ENCODE measurements at regions not wholly inside any gene's neighbourhood (a gene's known extent, or its start where the extent isn't known, plus 50 kb on each side); places are given as distances from the start of the nearest gene placed in this dataset.
"Not testable (repeated sequence)": the region's sequence is repeated elsewhere in the genome, so short reads cannot be mapped to it uniquely, and the experiment has no call there.

DNA sequence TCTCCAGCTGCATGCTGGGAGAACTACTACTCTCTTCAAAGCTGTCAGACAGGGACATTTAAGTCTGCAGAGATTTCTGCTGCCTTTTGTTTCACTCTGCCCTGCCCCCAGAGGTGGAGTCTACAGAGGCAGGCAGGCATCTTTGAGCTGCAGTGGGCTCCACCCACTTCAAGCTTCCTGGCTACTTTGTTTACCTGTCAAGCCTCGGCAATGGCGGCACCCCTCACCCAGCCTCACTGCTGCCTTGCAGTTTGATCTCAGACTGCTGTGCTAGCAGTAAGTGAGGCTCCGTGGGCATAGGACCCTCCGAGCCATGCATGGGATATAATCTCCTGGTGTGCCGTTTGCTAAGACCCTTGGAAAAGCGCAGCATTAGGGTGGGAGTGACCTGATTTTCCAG lies 61.7 kb downstream of the DMRTA1 start:
- DNase-seq (ENCODE audit: low read depth): not testable (repeated sequence)

GRCh38 chr9:22508790-22509189 lies 62.2 kb downstream of the DMRTA1 start:
- DNase-seq (ENCODE audit: low read depth): no peak

DNA sequence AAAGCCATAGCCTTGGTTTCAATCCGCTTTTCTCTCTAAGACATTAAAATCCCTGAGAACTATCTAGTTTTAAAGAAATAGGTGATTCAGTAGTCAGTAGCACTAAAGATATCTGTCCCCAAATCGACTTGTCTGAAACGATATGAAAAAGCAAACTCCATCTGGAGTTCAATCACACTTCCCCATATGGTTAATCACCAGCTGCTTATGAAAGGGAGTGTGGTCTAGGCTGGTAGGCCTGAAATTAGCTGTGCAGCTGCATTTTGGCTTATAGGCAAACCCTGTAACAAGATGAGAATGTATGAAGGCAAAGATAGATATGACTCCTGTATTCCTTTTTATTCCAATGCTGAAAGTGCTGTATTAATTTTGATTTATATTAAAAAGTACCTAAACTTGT lies 65.9 kb downstream of the DMRTA1 start:
- DNase-seq (ENCODE audit: low read depth): no peak

GRCh38 chr9:22514871-22515270 lies 68.2 kb downstream of the DMRTA1 start:
- DNase-seq (ENCODE audit: low read depth): peak; percentile 30

DNA sequence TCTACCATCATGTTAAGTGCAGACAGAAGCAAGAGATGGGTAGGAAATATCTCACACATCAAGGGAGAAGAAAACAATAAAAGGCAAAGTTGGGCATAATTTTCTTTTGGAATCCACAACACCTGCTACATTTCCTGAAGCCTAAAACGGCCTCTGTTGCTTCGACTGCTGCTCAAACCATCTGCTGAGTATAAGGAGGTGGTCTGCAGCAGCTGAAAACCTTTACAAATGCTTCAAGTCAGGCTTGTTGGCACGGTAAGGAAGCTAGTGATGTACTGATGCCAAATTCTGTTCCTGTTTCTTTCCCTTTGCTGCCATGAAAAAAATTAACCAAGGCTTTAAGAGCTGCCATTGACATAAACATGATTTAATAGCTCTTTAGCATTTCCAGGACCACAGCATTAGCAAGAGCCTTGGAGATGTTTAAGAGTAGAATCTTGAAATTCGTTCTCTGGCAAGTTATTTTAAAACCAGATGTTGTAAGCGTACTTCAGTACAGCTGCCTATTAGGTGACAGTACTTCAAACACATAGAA lies 75.6 kb downstream of the DMRTA1 start:
- DNase-seq (ENCODE audit: low read depth): no peak

DNA sequence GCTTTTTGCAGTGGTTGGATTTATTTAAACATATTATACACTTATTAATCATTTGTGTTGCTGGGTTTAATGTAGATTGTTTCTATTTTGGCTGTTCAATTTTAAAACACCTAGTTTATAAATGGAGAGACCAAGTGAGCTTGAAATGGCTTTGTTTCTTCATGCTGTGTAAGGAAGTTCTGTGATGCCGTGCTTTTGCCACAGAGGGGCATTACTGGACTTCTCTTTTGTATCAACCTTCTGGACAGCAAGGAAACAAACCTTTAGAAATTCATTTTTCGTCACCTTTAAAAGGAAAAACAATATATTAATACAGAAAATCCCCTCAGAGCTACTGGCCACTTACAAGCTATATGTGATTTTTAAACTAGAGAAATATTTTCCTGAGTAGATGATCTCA lies 81.9 kb downstream of the DMRTA1 start:
- DNase-seq (ENCODE audit: low read depth): peak; percentile 45

- peak; percentile 68 for DNase-seq (ENCODE audit: low read depth)
Measured at GRCh38 chr9:22529426-22530199, 83.0 kb downstream of the DMRTA1 start.

- no peak for DNase-seq (ENCODE audit: low read depth)
Measured at GRCh38 chr9:22535780-22536179, 89.2 kb downstream of the DMRTA1 start.

DNA sequence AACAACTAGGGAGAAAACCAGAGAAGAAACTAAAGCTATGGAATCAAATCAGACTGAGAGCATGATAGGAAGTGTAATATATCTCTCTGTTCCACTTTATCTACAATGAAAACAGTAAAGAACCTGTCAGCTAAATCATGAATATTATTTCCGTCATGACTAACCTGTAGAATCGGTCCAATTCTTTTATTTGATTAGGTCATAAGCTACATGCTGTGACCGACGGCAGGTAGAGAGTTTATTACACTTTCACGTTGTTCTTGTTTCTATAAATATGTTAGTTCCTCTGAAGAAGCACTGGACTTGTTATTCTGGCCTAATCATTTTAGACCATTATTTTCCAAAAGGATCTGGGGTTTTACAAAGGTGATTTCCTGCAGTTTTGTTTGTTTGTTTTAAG lies 91.1 kb downstream of the DMRTA1 start:
- DNase-seq (ENCODE audit: low read depth): no peak

- DNase-seq (ENCODE audit: low read depth): no peak
Measured at GRCh38 chr9:22548625-22549024, 102.0 kb downstream of the DMRTA1 start.

GRCh38 chr9:22574740-22575139 lies 128.1 kb downstream of the DMRTA1 start:
- no peak for DNase-seq (ENCODE audit: low read depth)

DNA sequence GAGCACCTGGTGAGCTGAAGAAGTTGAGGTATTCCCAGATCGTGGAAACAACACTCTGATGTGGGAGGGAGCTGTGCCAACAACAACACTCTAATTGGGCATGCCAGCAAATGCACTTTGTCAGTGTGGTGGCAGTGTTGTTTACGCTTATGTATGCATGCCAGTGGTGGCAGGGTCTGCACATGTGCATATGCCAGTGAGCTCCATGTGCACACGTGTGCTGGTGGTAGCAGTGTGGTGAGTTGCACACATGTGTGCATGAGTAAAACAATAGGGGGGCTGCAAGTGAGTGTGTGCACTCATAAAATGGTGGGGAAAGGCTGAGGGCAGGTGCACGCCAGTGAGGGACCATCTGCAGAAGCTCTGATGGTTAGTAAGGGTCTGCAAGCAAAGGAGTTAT lies 134.2 kb downstream of the DMRTA1 start:
- no peak for DNase-seq (ENCODE audit: low read depth)

DNA sequence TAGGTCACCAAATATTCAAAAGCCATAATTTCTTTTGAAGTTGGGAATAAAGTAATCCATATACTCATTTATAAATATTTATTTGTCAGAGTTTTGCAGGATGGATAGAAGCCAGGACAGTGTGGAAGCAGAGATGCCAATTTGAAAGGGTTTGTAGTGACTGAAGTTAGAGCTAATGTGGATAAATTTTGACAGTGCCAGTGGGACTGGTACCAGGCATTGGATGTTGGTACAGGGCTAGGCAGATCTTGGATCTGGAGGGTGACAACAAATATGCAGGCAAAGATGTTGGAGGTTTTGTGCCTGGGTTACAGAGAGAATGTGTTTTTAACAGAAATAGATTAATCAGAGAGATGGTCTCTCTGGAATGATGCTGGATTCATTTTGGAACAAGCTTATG lies 135.6 kb downstream of the DMRTA1 start:
- DNase-seq (ENCODE audit: low read depth): no peak

DNA sequence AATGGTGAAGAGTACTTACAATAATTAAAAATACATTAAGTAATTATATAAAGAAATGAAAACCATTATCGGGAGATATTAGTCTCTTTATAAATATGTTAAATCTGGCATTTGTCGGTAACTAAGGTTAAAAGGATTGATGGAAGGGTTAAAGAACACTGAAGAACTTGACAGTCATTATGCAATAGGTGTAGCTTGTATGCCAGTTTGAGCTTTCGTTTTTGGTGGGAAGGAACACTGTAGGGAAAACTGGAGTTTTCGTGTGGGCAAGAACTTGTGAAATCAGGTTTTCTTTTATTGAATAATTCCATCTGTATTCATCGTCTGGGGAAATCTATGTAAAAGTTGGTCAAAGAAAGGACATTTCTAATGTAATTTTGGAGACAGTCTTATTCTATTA lies 142.3 kb downstream of the DMRTA1 start:
- DNase-seq (ENCODE audit: low read depth): no peak

DNA sequence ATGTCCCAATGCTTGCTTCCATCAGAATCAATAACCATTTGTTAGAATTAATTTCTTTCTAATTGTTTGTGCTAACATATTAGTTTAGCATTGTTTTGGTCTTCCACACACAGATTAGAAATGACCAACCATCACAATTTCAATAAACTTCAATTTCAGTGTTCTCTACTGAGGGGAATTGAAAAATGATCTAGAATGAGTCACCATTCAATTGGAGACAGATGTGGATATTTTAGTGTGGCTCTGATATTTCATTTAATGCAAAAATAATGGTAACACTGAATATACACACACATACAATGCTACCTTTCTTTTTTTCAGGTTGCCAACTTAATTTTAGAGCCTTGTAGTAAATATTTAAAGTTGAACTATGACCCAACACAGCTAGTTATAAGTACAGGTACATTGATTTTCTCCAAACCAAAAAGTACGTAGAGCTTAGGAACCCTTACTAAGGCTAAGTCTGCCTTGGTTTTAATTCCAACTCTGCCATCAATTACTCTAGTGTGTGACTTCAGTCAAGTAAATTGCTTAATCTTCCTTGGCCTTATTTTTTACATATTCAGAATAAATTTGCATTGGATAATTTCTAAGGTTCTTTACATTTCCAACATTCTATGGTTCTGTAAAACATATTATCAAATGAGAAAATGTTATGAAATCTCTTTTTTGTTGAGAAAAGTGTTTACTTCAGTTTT lies 143.9 kb downstream of the DMRTA1 start:
- no peak for DNase-seq (ENCODE audit: low read depth)

- DNase-seq (ENCODE audit: low read depth): no peak
Measured at GRCh38 chr9:22595805-22596204, 149.2 kb downstream of the DMRTA1 start.

GRCh38 chr9:22617156-22617555 lies 170.5 kb downstream of the DMRTA1 start:
- DNase-seq (ENCODE audit: low read depth): no peak

- DNase-seq (ENCODE audit: low read depth): no peak
Measured at GRCh38 chr9:22622815-22623214, 176.2 kb downstream of the DMRTA1 start.

DNA sequence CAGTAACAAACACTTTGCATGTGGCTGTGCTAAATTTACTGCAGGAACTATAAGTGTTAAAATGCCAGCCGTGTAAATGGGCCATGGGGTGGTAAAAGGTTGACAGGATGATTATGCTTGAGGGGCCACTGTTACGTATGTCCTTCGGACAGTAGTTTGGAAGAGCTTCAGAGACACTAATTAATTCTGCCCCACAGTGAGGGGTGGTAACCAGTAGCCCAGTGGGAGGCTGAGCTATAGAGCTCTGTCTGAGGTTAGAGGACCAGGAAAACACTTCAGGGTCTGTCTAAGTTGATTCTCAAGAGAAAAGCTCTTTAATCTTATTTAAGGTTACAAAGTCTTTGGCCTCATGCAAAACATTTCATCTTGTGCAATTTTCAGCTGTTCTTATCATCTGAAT lies 176.6 kb downstream of the DMRTA1 start:
- no peak for DNase-seq (ENCODE audit: low read depth)

- DNase-seq (ENCODE audit: low read depth): no peak
Measured at GRCh38 chr9:22625540-22625939, 178.9 kb downstream of the DMRTA1 start.

DNA sequence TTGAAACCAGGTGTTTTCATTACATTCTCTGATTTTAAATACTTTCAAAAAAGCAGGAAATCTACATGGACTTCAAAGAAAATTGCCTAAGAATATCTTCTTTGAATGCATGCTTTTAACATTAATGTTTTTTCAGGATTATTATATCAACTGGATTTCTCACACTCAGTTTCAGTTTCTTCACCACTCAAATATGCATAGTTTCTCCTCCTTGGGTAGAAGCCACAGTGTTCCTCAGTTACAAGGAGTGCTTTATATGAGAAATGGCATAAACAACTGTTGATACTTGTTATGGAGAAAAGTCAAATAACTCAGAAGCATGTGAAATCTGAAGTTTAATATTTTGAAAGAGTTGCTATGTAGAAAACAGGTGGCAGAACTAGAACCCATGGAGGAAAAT lies 196.9 kb downstream of the DMRTA1 start:
- no peak for DNase-seq (ENCODE audit: low read depth)

- peak; percentile 53 for DNase-seq (ENCODE audit: low read depth)
Measured at GRCh38 chr9:22645893-22646292, 199.3 kb downstream of the DMRTA1 start.

DNA sequence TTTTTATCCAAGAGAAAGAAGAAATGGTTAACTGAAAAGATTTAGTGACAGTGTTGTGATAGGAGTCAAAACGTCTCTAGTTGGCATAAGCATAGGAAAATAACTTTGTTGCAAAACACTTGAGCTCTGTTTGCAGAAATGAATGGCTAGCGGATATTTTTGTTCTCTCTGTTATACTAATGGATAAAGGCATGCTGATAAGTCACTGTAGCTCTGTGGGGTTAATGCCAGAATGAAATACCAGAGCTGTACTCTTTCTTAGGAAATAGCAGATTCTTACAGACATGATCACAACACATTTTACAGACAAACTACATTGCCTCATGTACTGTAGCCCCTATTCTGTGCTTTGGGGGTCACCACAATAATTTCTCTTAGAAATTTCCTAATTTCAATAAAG lies 202.8 kb downstream of the DMRTA1 start:
- DNase-seq (ENCODE audit: low read depth): no peak

All from HT1080 (cell line).